SIG-M5 treated with dmso at 0.1 percent for 504 hours (cell line): ENCODE measurements at regions not wholly inside any gene's neighbourhood (a gene's known extent, or its start where the extent isn't known, plus 50 kb on each side); places are given as distances from the start of the nearest gene placed in this dataset.

Experiments
- DNase-seq: peaks from one replicate; lab custom pipeline; 2025; ENCODE audit not compliant: unreplicated experiment; lab: John Stamatoyannopoulos, UW

GRCh38 chr2:191512874-191513273 lies 165.1 kb upstream of the NABP1 start:
- no peak for DNase-seq

GRCh38 chr2:191514613-191515012 lies 163.3 kb upstream of the NABP1 start:
- no peak for DNase-seq

DNA sequence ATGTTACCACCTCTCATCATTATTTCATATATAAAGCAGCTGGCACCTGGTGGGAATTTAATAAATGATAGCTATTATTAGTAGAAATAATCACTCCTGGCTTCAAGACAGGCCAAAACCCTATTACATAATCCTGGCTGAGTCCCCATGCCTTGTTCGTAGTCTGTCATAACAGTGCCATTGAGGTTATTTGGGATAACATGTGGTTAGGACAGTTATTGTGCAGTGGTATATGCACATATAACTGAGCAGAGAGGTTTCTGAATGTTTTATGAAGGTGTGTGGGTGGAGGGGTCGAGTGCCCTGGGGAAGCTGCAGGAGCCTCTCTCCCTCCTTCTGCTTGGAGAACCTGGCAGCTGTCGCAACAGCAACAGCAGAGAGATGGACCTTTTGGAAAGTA lies 162.4 kb upstream of the NABP1 start:
- DNase-seq, result no peak

- DNase-seq, result no peak
Observed at GRCh38 chr2:191516260-191516659, 161.7 kb upstream of the NABP1 start.

GRCh38 chr2:191521608-191522208 lies 156.2 kb upstream of the NABP1 start:
- DNase-seq, result peak; percentile 3

GRCh38 chr2:191522478-191523120 lies 155.3 kb upstream of the NABP1 start:
- no peak for DNase-seq

DNA sequence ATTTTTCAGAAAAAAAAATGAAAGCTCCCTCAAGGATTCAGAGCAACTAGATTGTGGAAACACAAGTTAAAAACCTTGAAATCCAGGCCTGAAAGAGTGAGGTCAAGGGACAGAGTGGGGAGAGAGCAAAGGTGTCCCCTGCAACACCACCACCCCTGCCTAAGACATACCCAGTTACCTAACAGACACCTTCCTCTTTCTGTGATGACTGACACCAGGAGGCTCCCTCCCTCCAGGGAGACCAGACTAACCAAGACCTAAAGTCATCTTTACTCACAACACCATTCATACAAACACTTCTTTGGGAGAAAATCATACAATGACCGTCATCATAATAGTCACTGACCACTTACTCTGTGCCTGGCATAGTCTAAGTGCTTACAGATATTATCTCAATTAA lies 151.8 kb upstream of the NABP1 start:
- peak; percentile 10 for DNase-seq

GRCh38 chr2:191526536-191526935 lies 151.4 kb upstream of the NABP1 start:
- no peak for DNase-seq

- DNase-seq, result no peak
Observed at GRCh38 chr2:191526953-191527556, 150.9 kb upstream of the NABP1 start.

- DNase-seq, result no peak
Observed at GRCh38 chr2:191530618-191531017, 147.3 kb upstream of the NABP1 start.

DNA sequence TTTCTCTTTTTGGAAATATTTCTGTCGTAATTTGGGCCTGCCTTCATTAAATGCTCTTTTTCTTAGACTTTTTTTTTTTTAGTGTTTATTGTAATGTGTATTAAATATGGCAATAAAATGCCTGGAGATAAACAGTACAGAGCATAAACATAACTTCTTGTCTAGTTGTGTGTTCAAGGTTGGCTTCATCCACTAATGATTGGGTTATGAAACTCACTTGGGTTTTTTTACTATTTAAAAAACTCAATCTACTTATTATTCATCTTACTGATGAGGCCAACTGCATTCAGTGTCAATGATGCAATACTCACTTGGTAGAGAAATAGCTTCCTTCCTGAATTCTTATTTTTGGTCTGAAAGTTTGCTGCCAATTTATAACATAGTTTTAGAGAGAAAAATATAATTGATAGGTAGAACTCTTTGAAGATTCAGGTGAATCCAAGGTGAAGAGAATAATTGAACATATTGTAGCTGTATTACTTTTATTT lies 144.2 kb upstream of the NABP1 start:
- DNase-seq, result peak; percentile 69

DNA sequence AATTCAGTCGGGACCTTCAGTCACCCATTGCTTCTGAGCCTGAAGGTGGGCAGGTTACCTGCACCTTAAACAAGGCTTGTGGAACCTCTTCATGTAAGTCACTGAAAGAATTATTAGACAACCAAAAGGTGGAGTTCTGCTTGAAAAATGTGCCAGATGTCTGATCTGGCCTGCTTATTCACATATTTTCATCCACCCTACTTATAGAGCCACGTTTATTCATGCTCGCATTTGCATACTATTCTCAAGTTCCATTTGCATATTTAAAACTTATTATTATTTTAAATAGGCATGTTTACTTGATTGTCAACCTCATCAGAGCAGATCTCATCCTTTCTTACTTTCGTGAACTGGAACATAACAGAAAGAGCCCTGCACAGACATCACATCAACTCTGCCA lies 140.0 kb upstream of the NABP1 start:
- DNase-seq, result no peak

GRCh38 chr2:191538334-191538903 lies 139.5 kb upstream of the NABP1 start:
- DNase-seq, result no peak

- peak; percentile 42 for DNase-seq
Observed at GRCh38 chr2:191539068-191539467, 138.9 kb upstream of the NABP1 start.

DNA sequence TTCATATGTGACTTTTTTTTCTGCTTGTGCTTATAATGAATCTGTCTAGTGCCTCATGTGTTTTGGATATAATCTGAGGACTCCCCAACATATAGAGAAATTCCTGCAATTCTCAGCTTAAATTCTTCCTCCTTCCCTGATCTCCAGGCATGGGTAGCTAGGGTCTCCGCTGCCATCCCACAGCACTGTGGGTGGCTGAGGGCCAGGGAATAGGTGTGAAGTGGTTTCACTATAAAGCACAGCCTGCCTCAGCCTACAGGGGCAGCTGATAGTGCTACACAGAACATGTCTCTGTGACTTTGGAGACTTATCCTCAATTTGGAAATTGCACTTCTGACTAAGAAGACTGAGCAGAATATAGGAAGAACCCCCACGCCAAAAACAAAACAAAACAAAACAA lies 137.3 kb upstream of the NABP1 start:
- no peak for DNase-seq

DNA sequence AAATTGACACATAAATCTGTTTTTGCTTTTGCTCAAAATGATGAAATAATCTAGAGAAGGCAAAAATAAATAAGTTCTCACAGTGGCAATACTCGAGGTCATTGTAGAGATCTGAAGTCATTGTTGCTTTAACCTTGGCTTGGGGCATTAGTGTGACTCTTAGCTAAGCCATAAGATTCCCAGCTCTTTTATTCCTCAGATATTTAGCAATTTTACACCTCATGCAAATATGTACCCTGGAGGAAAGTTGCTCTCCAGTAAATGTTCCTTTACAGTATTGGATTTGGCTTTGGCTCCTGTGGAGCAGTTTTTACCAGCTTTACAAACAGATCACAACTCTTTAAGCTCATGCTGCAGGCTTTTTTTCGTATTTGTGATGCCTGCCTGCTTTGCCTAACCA lies 134.2 kb upstream of the NABP1 start:
- no peak for DNase-seq

DNA sequence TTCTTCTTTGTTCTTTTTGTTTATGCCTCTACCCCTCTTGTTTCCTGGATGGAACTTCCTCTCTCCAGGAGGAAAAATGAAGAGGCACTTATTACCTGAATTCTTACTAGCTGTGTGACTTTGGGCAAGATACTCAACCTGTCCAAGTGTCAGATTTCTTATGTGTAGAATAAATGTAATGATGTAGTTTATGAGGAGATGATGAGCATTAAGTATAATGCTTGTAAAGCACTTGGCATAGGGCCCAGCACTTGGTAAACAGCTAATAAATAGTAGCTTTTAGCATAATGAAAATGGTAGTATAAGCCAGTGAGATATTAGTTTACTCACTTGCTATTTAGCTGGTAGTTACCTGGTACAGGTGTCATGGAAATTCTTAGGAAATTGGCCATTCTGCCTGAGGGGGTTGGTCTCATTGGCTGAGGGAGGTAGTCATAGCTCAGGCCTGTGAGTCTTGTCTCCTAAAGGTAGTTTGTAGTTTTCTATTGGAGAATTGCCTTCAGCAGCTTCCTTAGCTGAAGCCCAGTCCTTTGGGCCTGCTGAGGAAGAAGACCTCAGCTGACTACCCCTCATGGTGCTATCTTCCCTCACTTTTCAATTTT lies 133.4 kb upstream of the NABP1 start:
- no peak for DNase-seq

DNA sequence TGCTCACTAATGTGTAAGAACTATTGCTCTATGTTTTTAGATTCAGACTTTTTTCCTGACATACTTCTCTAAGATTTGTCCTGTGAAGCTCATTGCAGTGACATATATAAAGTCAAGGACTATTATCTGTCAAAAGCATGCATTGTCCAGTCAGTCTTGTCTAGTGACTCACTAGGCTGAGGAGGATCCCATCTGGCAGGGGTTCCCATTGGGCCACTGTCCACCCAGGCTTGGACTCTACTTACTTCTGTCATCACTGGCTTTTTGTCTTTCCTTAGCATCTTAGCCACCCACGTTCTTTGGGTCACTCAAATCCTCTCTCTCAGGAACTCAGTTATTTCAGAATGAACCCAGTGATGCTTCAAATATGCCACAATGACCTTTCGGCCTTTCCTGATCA lies 132.6 kb upstream of the NABP1 start:
- no peak for DNase-seq

- no peak for DNase-seq
Observed at GRCh38 chr2:191552066-191552465, 125.9 kb upstream of the NABP1 start.

DNA sequence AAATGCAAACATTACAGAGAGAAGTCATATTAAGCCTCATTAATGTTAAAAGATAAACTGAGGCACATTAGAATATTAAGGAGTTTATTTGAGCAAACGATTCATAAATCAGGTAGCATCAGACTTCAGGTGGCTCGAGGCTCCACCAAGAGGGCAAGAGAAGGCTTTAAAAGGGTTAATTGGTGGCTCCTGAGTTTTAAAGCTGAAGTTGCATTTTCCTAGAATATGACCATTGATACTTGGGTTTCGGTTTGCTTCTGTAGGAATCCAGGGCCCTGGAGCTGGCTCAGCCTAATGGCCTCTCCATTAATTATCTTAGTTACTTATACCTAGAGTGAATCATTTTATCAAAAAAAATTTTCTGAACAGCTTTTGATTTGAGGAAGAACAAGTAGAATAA lies 123.7 kb upstream of the NABP1 start:
- no peak for DNase-seq

- DNase-seq, result peak; percentile 79
Observed at GRCh38 chr2:191555092-191555742, 122.7 kb upstream of the NABP1 start.
